ENCODE measurements at regions not wholly inside any gene's neighbourhood (a gene's known extent, or its start where the extent isn't known, plus 50 kb on each side); places are given as distances from the start of the nearest gene placed in this dataset.
"Not testable (repeated sequence)": the region's sequence is repeated elsewhere in the genome, so short reads cannot be mapped to it uniquely, and the experiment has no call there.

GRCh38 chr14:25308244-25308643, 258.3 kb upstream of the STXBP6 start:
- no peaks in the 10 kb centered on the region for H3K27me3 ChIP-seq (ENCODE audit: control insufficient read depth, insufficient read depth, low read length)

GRCh38 chr14:25303934-25304333, 254.0 kb upstream of the STXBP6 start:
- H3K4me1 ChIP-seq (ENCODE audit: control insufficient read depth, insufficient read depth, low read length): no peaks in the 10 kb centered on the region
- H3K27me3 ChIP-seq (ENCODE audit: control insufficient read depth, insufficient read depth, low read length): no peaks in the 10 kb centered on the region
- no peak overlapping the region for H3K9ac ChIP-seq (ENCODE audit: low read depth, low read length)
- H3K36me3 ChIP-seq (ENCODE audit: insufficient read depth, low read length): no peaks in the 10 kb centered on the region
- H3K9me3 ChIP-seq (replicated peaks; ENCODE audit: low read length): no peaks in the 10 kb centered on the region
- no peak overlapping the region for H3K4me3 ChIP-seq (ENCODE audit: low read length)
- H3K4me2 ChIP-seq (ENCODE audit: low read length): no peak overlapping the region

More at GRCh38 chr14:25308244-25308643, 258.3 kb upstream of the STXBP6 start:
- Histone ChIP-seq H3K36me3 (ENCODE audit: insufficient read depth, low read length) (no peaks in the 10 kb centered on the region), H3K4me3 (ENCODE audit: low read length) (no peak overlapping the region), H3K9ac (ENCODE audit: low read depth, low read length) (no peak overlapping the region), H3K4me1 (ENCODE audit: control insufficient read depth, insufficient read depth, low read length) (no peaks in the 10 kb centered on the region), H3K4me2 (ENCODE audit: low read length) (no peak overlapping the region), H3K9me3 (replicated peaks; ENCODE audit: low read length) (no peaks in the 10 kb centered on the region)

- Histone ChIP-seq H3K4me3 (ENCODE audit: low read length) (no peak overlapping the region), H3K4me1 (ENCODE audit: control insufficient read depth, insufficient read depth, low read length) (no peaks in the 10 kb centered on the region), H3K4me2 (ENCODE audit: low read length) (no peak overlapping the region), H3K9me3 (replicated peaks; ENCODE audit: low read length) (no peaks in the 10 kb centered on the region), H3K27me3 (ENCODE audit: control insufficient read depth, insufficient read depth, low read length) (no peaks in the 10 kb centered on the region), H3K9ac (ENCODE audit: low read depth, low read length) (no peak overlapping the region), H3K36me3 (ENCODE audit: insufficient read depth, low read length) (no peaks in the 10 kb centered on the region)
Measured at GRCh38 chr14:25298238-25298637, 248.3 kb upstream of the STXBP6 start.

GRCh38 chr14:25290154-25290553, 240.2 kb upstream of the STXBP6 start:
- not testable (repeated sequence) for H3K9me3 ChIP-seq (replicated peaks; ENCODE audit: low read length); H3K4me3 ChIP-seq (ENCODE audit: low read length); H3K36me3 ChIP-seq (ENCODE audit: insufficient read depth, low read length); H3K4me1 ChIP-seq (ENCODE audit: control insufficient read depth, insufficient read depth, low read length); H3K27me3 ChIP-seq (ENCODE audit: control insufficient read depth, insufficient read depth, low read length); H3K9ac ChIP-seq (ENCODE audit: low read depth, low read length); H3K4me2 ChIP-seq (ENCODE audit: low read length)

GRCh38 chr14:25274529-25274928, 224.6 kb upstream of the STXBP6 start:
- Histone ChIP-seq H3K4me1 (ENCODE audit: control insufficient read depth, insufficient read depth, low read length) (no peaks in the 10 kb centered on the region), H3K9ac (ENCODE audit: low read depth, low read length) (no peak overlapping the region), H3K4me3 (ENCODE audit: low read length) (no peak overlapping the region), H3K9me3 (replicated peaks; ENCODE audit: low read length) (no peaks in the 10 kb centered on the region), H3K36me3 (ENCODE audit: insufficient read depth, low read length) (no peaks in the 10 kb centered on the region), H3K4me2 (ENCODE audit: low read length) (no peak overlapping the region), H3K27me3 (ENCODE audit: control insufficient read depth, insufficient read depth, low read length) (no peaks in the 10 kb centered on the region)

- Histone ChIP-seq H3K9ac (ENCODE audit: low read depth, low read length) (no peak overlapping the region), H3K9me3 (replicated peaks; ENCODE audit: low read length) (no peaks in the 10 kb centered on the region), H3K4me2 (ENCODE audit: low read length) (no peak overlapping the region), H3K4me3 (ENCODE audit: low read length) (no peak overlapping the region), H3K36me3 (ENCODE audit: insufficient read depth, low read length) (no peaks in the 10 kb centered on the region), H3K27me3 (ENCODE audit: control insufficient read depth, insufficient read depth, low read length) (no peaks in the 10 kb centered on the region), H3K4me1 (ENCODE audit: control insufficient read depth, insufficient read depth, low read length) (no peaks in the 10 kb centered on the region)
Measured at GRCh38 chr14:25267186-25267585, 217.2 kb upstream of the STXBP6 start.

- no peak overlapping the region for H3K4me2 ChIP-seq (ENCODE audit: low read length)
- no peak overlapping the region for H3K4me3 ChIP-seq (ENCODE audit: low read length)
- H3K36me3 ChIP-seq (ENCODE audit: insufficient read depth, low read length): no peaks in the 10 kb centered on the region
- H3K9me3 ChIP-seq (replicated peaks; ENCODE audit: low read length): no peaks in the 10 kb centered on the region
- no peaks in the 10 kb centered on the region for H3K27me3 ChIP-seq (ENCODE audit: control insufficient read depth, insufficient read depth, low read length)
- H3K9ac ChIP-seq (ENCODE audit: low read depth, low read length): no peak overlapping the region
- H3K4me1 ChIP-seq (ENCODE audit: control insufficient read depth, insufficient read depth, low read length): no peaks in the 10 kb centered on the region
Measured at GRCh38 chr14:25259470-25259869, 209.5 kb upstream of the STXBP6 start.

- no peak overlapping the region for H3K4me3 ChIP-seq (ENCODE audit: low read length)
- no peak overlapping the region for H3K4me2 ChIP-seq (ENCODE audit: low read length)
Measured at GRCh38 chr14:25252793-25253192, 202.8 kb upstream of the STXBP6 start.

GRCh38 chr14:25250516-25250915, 200.6 kb upstream of the STXBP6 start:
- H3K9me3 ChIP-seq (replicated peaks; ENCODE audit: low read length): no peaks in the 10 kb centered on the region
- no peak overlapping the region for H3K9ac ChIP-seq (ENCODE audit: low read depth, low read length)
- H3K4me1 ChIP-seq (ENCODE audit: control insufficient read depth, insufficient read depth, low read length): no peaks in the 10 kb centered on the region

More at GRCh38 chr14:25252793-25253192, 202.8 kb upstream of the STXBP6 start:
- no peaks in the 10 kb centered on the region for H3K27me3 ChIP-seq (ENCODE audit: control insufficient read depth, insufficient read depth, low read length)
- H3K9me3 ChIP-seq (replicated peaks; ENCODE audit: low read length): no peaks in the 10 kb centered on the region
- H3K9ac ChIP-seq (ENCODE audit: low read depth, low read length): no peak overlapping the region
- H3K4me1 ChIP-seq (ENCODE audit: control insufficient read depth, insufficient read depth, low read length): no peaks in the 10 kb centered on the region
- no peaks in the 10 kb centered on the region for H3K36me3 ChIP-seq (ENCODE audit: insufficient read depth, low read length)

GRCh38 chr14:25247609-25248008, 197.7 kb upstream of the STXBP6 start:
- no peak overlapping the region for H3K4me3 ChIP-seq (ENCODE audit: low read length)
- H3K27me3 ChIP-seq (ENCODE audit: control insufficient read depth, insufficient read depth, low read length): no peaks in the 10 kb centered on the region
- H3K9ac ChIP-seq (ENCODE audit: low read depth, low read length): no peak overlapping the region
- no peaks in the 10 kb centered on the region for H3K9me3 ChIP-seq (replicated peaks; ENCODE audit: low read length)
- no peaks in the 10 kb centered on the region for H3K4me1 ChIP-seq (ENCODE audit: control insufficient read depth, insufficient read depth, low read length)
- no peaks in the 10 kb centered on the region for H3K36me3 ChIP-seq (ENCODE audit: insufficient read depth, low read length)
- H3K4me2 ChIP-seq (ENCODE audit: low read length): no peak overlapping the region

More at GRCh38 chr14:25250516-25250915, 200.6 kb upstream of the STXBP6 start:
- Histone ChIP-seq H3K4me3 (ENCODE audit: low read length) (no peak overlapping the region), H3K27me3 (ENCODE audit: control insufficient read depth, insufficient read depth, low read length) (no peaks in the 10 kb centered on the region), H3K4me2 (ENCODE audit: low read length) (no peak overlapping the region), H3K36me3 (ENCODE audit: insufficient read depth, low read length) (no peaks in the 10 kb centered on the region)

GRCh38 chr14:25246751-25247150, 196.8 kb upstream of the STXBP6 start:
- H3K4me3 ChIP-seq (ENCODE audit: low read length): no peak overlapping the region
- H3K4me2 ChIP-seq (ENCODE audit: low read length): no peak overlapping the region
- no peaks in the 10 kb centered on the region for H3K4me1 ChIP-seq (ENCODE audit: control insufficient read depth, insufficient read depth, low read length)
- no peaks in the 10 kb centered on the region for H3K27me3 ChIP-seq (ENCODE audit: control insufficient read depth, insufficient read depth, low read length)
- H3K9ac ChIP-seq (ENCODE audit: low read depth, low read length): no peak overlapping the region
- no peaks in the 10 kb centered on the region for H3K9me3 ChIP-seq (replicated peaks; ENCODE audit: low read length)
- H3K36me3 ChIP-seq (ENCODE audit: insufficient read depth, low read length): no peaks in the 10 kb centered on the region

GRCh38 chr14:25239170-25239569, 189.2 kb upstream of the STXBP6 start:
- H3K36me3 ChIP-seq (ENCODE audit: insufficient read depth, low read length): no peaks in the 10 kb centered on the region
- no peak overlapping the region for H3K4me2 ChIP-seq (ENCODE audit: low read length)
- no peak overlapping the region for H3K9ac ChIP-seq (ENCODE audit: low read depth, low read length)
- peaks cover 5% of the 10 kb centered on the region for H3K27me3 ChIP-seq (ENCODE audit: control insufficient read depth, insufficient read depth, low read length)
- H3K4me1 ChIP-seq (ENCODE audit: control insufficient read depth, insufficient read depth, low read length): no peaks in the 10 kb centered on the region
- no peak overlapping the region for H3K4me3 ChIP-seq (ENCODE audit: low read length)
- H3K9me3 ChIP-seq (replicated peaks; ENCODE audit: low read length): no peaks in the 10 kb centered on the region
